HCT116 (cell line): ENCODE measurements at regions not wholly inside any gene's neighbourhood (a gene's known extent, or its start where the extent isn't known, plus 50 kb on each side); places are given as distances from the start of the nearest gene placed in this dataset.

Experiments
- ATAC-seq: fragments of 200-7000 bp; cut with Tn5 transposase; 2 replicates; pipeline ENCODE4 v1.9.1; 2020; ENCODE audit warnings: mild to moderate bottlenecking, moderate library complexity
- BruUV-seq: library from RNA; stranded (reverse); fragments of 400-500 nt; replicated peaks from 2 replicates; lab custom pipeline; 2021; lab: Mats Ljungman, UMichigan
- CTCF ChIA-PET: fragments of 300-600 bp; sonication (Branson Sonifier 250); formaldehyde crosslinking; loops from one replicate; lab custom pipeline; 2021; ENCODE audit warnings: antibody characterized with exemption; lab: Charles Lee
- POLR2A ChIA-PET: fragments of 300-600, 350-600 bp; sonication (Branson Sonifier 250); formaldehyde crosslinking; loops from one replicate; lab custom pipeline; 2021; ENCODE audit warnings: antibody characterized with exemption; lab: Charles Lee
- RAD21 ChIA-PET, 2 experiments: fragments of 300-600 bp; sonication (Branson Sonifier 250); formaldehyde crosslinking; loops; one replicate each; lab custom pipeline; 2023; ENCODE audit warnings: low total read pairs in 2 of 2; ENCODE audit not compliant: uncharacterized antibody in 2 of 2, unreplicated experiment in 2 of 2, low non-redundant PET in 1 of 2; lab: Charles Lee
- DNase-seq: peaks from one replicate; pipeline ENCODE4 v3.0.0-alpha.2; 2010; ENCODE audit warnings: low read depth, low spot score
- H2AFZ ChIP-seq: fragments of 200-600 bp; shearing (Covaris generic), sonication (generic); 2 replicates; pipeline ENCODE4 v1.6.1; 2017; ENCODE audit warnings: low read depth, mixed run types, mixed read lengths, antibody characterized with exemption, low read length; ENCODE audit not compliant: poor library complexity, severe bottlenecking
- H3K27ac ChIP-seq: 2 replicates; pipeline ENCODE4 v1.5.1; 2012; ENCODE audit warnings: low read depth, low read length
- H3K27me3 ChIP-seq: fragments of 200-600 bp; sonication (generic); 2 replicates; pipeline ENCODE4 v1.6.1; 2016; ENCODE audit warnings: mixed run types, low read length, mixed read lengths; ENCODE audit not compliant: insufficient read depth
- H3K36me3 ChIP-seq, 2 experiments: fragments of 200-500 bp in 1 of 2; fragments of 200-600 bp in 1 of 2; sonication (Bioruptor generic) in 1 of 2; sonication (generic) in 1 of 2; 2 replicates each; pipeline versions ENCODE4 v1.5.1 to v1.6.1; 2014 to 2016; ENCODE audit warnings: low read length in 2 of 2, inconsistent platforms in 1 of 2, mixed read lengths in 1 of 2, mixed run types in 1 of 2; ENCODE audit not compliant: insufficient read depth in 2 of 2, control insufficient read depth in 1 of 2
- H3K4me1 ChIP-seq, 2 experiments: fragments of 200-600 bp in 1 of 2; sonication (generic) in 1 of 2; 2 replicates each; pipeline versions ENCODE4 v1.5.1 to v1.6.1; 2012 to 2017; ENCODE audit warnings: low read length in 2 of 2, inconsistent platforms in 1 of 2, mild to moderate bottlenecking in 1 of 2, mixed read lengths in 1 of 2, mixed run types in 1 of 2, moderate library complexity in 1 of 2; ENCODE audit not compliant: insufficient read depth in 2 of 2, control insufficient read depth in 1 of 2
- H3K4me2 ChIP-seq: fragments of 200-600 bp; sonication (generic); 2 replicates; pipeline ENCODE4 v1.6.1; 2017; ENCODE audit warnings: mixed run types, low read length, mixed read lengths
- H3K4me3 ChIP-seq, 2 experiments: fragments of 200-600 bp in 1 of 2; sonication (generic) in 1 of 2; replicated peaks in 1 of 2; 2 replicates each; pipeline ENCODE4 v1.5.1; 2011 to 2016; ENCODE audit warnings: low read length in 2 of 2, control low read depth in 1 of 2, low read depth in 1 of 2, mild to moderate bottlenecking in 1 of 2, mixed read lengths in 1 of 2, mixed run types in 1 of 2
- H3K79me2 ChIP-seq: fragments of 200-600 bp; sonication (generic); 2 replicates; pipeline ENCODE4 v1.6.1; 2017; ENCODE audit warnings: mild to moderate bottlenecking, mixed run types, low read length, moderate library complexity, mixed read lengths; ENCODE audit not compliant: insufficient read depth
- H3K9ac ChIP-seq: fragments of 200-600 bp; sonication (generic); 2 replicates; pipeline ENCODE4 v1.6.1; 2016; ENCODE audit warnings: low read length, mixed read lengths
- H3K9me2 ChIP-seq: fragments of 200-600 bp; sonication (generic), shearing (Covaris generic); 2 replicates; pipeline ENCODE4 v1.6.1; 2017; ENCODE audit warnings: mixed run types, mild to moderate bottlenecking, moderate library complexity; ENCODE audit not compliant: insufficient read depth
- H3K9me3 ChIP-seq, 2 experiments: fragments of 200-500 bp in 1 of 2; fragments of 200-600 bp in 1 of 2; sonication (Bioruptor generic) in 1 of 2; sonication (generic) in 1 of 2; 2 replicates each; pipeline ENCODE4 v1.6.1; 2014 to 2017; ENCODE audit warnings: low read length in 2 of 2, mixed read lengths in 2 of 2, inconsistent platforms in 1 of 2, low read depth in 1 of 2, mild to moderate bottlenecking in 1 of 2, mixed run types in 1 of 2, moderate library complexity in 1 of 2; ENCODE audit not compliant: control insufficient read depth in 1 of 2, insufficient read depth in 1 of 2
- H4K20me1 ChIP-seq: fragments of 200-600 bp; sonication (generic), shearing (Covaris generic); 2 replicates; pipeline ENCODE4 v1.6.1; 2017; ENCODE audit warnings: mixed run types, mild to moderate bottlenecking, moderate library complexity; ENCODE audit not compliant: insufficient read depth
- EGR1 ChIP-seq: IDR thresholded peaks from 2 replicates; pipeline ENCODE4 v1.6.1; 2012; ENCODE audit warnings: low read depth
- EZH2 ChIP-seq: fragments of 200-600 bp; sonication (generic); IDR thresholded peaks from 2 replicates; pipeline ENCODE4 v1.6.1; 2017; ENCODE audit warnings: antibody characterized with exemption, mixed run types
- FOSL1 ChIP-seq: IDR thresholded peaks from 2 replicates; pipeline ENCODE4 v1.6.1; 2012; ENCODE audit warnings: low read depth
- JUND ChIP-seq: IDR thresholded peaks from 2 replicates; pipeline ENCODE4 v1.6.1; 2012
- SIN3A ChIP-seq: IDR thresholded peaks from 2 replicates; pipeline ENCODE4 v1.6.1; 2012; ENCODE audit warnings: low read depth
- SP1 ChIP-seq: IDR thresholded peaks from 2 replicates; pipeline ENCODE4 v1.6.1; 2012; ENCODE audit warnings: low read depth
- SRF ChIP-seq: IDR thresholded peaks from 2 replicates; pipeline ENCODE4 v1.6.1; 2012; ENCODE audit warnings: low read depth
- TCF7L2 ChIP-seq: IDR thresholded peaks from 2 replicates; pipeline ENCODE4 v1.7.0; 2011; ENCODE audit warnings: borderline replicate concordance, inconsistent platforms; ENCODE audit not compliant: insufficient read depth, insufficient read length; ENCODE audit errors: extremely low read depth
- YY1 ChIP-seq: IDR thresholded peaks from 2 replicates; pipeline ENCODE4 v1.6.1; 2011; ENCODE audit warnings: low read length, low read depth, moderate library complexity, mild to moderate bottlenecking; ENCODE audit not compliant: insufficient replicate concordance; ENCODE audit errors: extremely low read depth
- intact Hi-C: fragments of 100-400 bp; cut with micrococcal nuclease; formaldehyde crosslinking; loops from 2 replicates; pipeline ENCODE4 v1.10.0; 2022
- TF ChIP-seq, protein P1 (sequence below): IDR thresholded peaks from 2 replicates; pipeline ENCODE4 v1.6.1; 2012
- TF ChIP-seq, protein P2 (sequence below): IDR thresholded peaks from 2 replicates; pipeline ENCODE4 v1.6.1; 2012
- TF ChIP-seq, protein P3 (sequence below), 3 experiments: fragments of 200-600 bp in 1 of 3; sonication (generic) in 1 of 3; IDR thresholded peaks in 2 of 3; conservative IDR thresholded peaks in 1 of 3; 2 replicates each; pipeline ENCODE4 v1.5.1; 2012 to 2017; ENCODE audit warnings: low read depth in 2 of 3, low read length in 2 of 3, antibody characterized with exemption in 1 of 3, borderline replicate concordance in 1 of 3, control low read depth in 1 of 3, mild to moderate bottlenecking in 1 of 3, mixed read lengths in 1 of 3, mixed run types in 1 of 3, moderate library complexity in 1 of 3; ENCODE audit not compliant: insufficient read depth in 1 of 3
- TF ChIP-seq, protein P4 (sequence below): IDR thresholded peaks from 2 replicates; pipeline ENCODE4 v1.6.1; 2011; ENCODE audit warnings: mild to moderate bottlenecking, low read length, moderate library complexity; ENCODE audit not compliant: insufficient replicate concordance; ENCODE audit errors: extremely low read depth

DNA sequence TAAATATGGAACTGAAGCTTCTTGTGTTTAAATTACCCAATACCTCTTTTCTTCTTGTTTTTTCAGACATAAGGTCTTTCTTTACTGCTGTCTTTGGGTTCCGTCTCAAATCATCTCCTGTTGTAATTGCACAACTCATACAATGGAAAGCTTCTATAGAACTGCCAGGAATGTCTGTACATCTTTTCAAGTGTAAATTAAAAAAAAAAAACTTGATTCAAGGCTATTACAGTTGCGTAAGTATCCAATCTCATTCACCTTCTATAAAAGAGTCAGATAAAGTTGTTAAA is 243.5 kb downstream of the ICE1 start:
- Histone ChIP-seq H2AFZ (no peak overlapping the region), H3K4me2 (no peak overlapping the region), H3K27ac (no peak overlapping the region), H3K9me3 (no peaks in the 10 kb centered on the region), H4K20me1 (no peaks in the 10 kb centered on the region), H3K36me3 (no peaks in the 10 kb centered on the region), H3K4me1 (peaks cover 0 to 10% of the 10 kb centered on the region in 2 experiments; a peak in 2 of 4 replicates), H3K9ac (no peak overlapping the region), H3K79me2 (no peaks in the 10 kb centered on the region), H3K4me3 (no peak overlapping the region), H3K27me3 (peaks cover 40% of the 10 kb centered on the region; the same call in 1 of the 2 replicates), H3K9me2 (no peaks in the 10 kb centered on the region)
- ChIA-PET CTCF (no interaction called here), POLR2A (no interaction called here), RAD21 (no interaction called here)
- intact Hi-C loops, result loop anchor here (5.0 kb wide), 1 partner anchor 446 kb away; no protein-coding TSS in a partner anchor
- no TSS peak for BruUV-seq
- DNase-seq, result no peak
- no peak for ATAC-seq
- TF ChIP-seq SP1 (no peak), JUND (no peak), EZH2 (no peak), YY1 (no peak), FOSL1 (no peak), SRF (no peak), EGR1 (no peak), SIN3A (no peak), TCF7L2 (no peak)
- TF ChIP-seq, protein P1, sequence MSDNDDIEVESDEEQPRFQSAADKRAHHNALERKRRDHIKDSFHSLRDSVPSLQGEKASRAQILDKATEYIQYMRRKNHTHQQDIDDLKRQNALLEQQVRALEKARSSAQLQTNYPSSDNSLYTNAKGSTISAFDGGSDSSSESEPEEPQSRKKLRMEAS, result no peak
- TF ChIP-seq, protein P2, sequence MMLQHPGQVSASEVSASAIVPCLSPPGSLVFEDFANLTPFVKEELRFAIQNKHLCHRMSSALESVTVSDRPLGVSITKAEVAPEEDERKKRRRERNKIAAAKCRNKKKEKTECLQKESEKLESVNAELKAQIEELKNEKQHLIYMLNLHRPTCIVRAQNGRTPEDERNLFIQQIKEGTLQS, result no peak
- TF ChIP-seq, protein P3, sequence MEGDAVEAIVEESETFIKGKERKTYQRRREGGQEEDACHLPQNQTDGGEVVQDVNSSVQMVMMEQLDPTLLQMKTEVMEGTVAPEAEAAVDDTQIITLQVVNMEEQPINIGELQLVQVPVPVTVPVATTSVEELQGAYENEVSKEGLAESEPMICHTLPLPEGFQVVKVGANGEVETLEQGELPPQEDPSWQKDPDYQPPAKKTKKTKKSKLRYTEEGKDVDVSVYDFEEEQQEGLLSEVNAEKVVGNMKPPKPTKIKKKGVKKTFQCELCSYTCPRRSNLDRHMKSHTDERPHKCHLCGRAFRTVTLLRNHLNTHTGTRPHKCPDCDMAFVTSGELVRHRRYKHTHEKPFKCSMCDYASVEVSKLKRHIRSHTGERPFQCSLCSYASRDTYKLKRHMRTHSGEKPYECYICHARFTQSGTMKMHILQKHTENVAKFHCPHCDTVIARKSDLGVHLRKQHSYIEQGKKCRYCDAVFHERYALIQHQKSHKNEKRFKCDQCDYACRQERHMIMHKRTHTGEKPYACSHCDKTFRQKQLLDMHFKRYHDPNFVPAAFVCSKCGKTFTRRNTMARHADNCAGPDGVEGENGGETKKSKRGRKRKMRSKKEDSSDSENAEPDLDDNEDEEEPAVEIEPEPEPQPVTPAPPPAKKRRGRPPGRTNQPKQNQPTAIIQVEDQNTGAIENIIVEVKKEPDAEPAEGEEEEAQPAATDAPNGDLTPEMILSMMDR (IDR thresholded peaks at IDR 0.05 in 2 of 3, conservative IDR thresholded peaks at IDR 0.05 in 1 of 3; ENCODE audit: borderline replicate concordance in 1 of 3, insufficient read depth in 1 of 3, low read depth in 2 of 3, low read length in 2 of 3), result no peak
- TF ChIP-seq, protein P4, sequence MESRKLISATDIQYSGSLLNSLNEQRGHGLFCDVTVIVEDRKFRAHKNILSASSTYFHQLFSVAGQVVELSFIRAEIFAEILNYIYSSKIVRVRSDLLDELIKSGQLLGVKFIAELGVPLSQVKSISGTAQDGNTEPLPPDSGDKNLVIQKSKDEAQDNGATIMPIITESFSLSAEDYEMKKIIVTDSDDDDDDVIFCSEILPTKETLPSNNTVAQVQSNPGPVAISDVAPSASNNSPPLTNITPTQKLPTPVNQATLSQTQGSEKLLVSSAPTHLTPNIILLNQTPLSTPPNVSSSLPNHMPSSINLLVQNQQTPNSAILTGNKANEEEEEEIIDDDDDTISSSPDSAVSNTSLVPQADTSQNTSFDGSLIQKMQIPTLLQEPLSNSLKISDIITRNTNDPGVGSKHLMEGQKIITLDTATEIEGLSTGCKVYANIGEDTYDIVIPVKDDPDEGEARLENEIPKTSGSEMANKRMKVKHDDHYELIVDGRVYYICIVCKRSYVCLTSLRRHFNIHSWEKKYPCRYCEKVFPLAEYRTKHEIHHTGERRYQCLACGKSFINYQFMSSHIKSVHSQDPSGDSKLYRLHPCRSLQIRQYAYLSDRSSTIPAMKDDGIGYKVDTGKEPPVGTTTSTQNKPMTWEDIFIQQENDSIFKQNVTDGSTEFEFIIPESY, result no peak
